ENCODE measurements at regions not wholly inside any gene's neighbourhood (a gene's known extent, or its start where the extent isn't known, plus 50 kb on each side); places are given as distances from the start of the nearest gene placed in this dataset.

GRCh38 chr16:74019612-74020011 lies 277.0 kb upstream of the PSMD7 start:
- TF ChIP-seq CTCF (IDR thresholded peaks at IDR 0.05) (no peak), CHD2 (IDR thresholded peaks at IDR 0.05; ENCODE audit: low read length, partially characterized antibody) (no peak), POLR2AphosphoS5 (IDR thresholded peaks at IDR 0.05; ENCODE audit: low read depth, low read length) (no peak), TEAD4 (IDR thresholded peaks at IDR 0.05; ENCODE audit: borderline replicate concordance, insufficient read depth) (no peak), RFX5 (IDR thresholded peaks at IDR 0.05; ENCODE audit: low read length) (no peak), SMC3 (IDR thresholded peaks at IDR 0.05; ENCODE audit: low read depth, low read length) (no peak), YY1 (IDR thresholded peaks at IDR 0.05; ENCODE audit: low read depth) (no peak)

Data from SK-N-SH (cell line).